Lower leg skin (tissue), 3 donors: ENCODE measurements at regions not wholly inside any gene's neighbourhood (a gene's known extent, or its start where the extent isn't known, plus 50 kb on each side); places are given as distances from the start of the nearest gene placed in this dataset.

ENCODE experiments used
- CTCF ChIP-seq, 3 donors: fragments of 450-650 bp; IDR thresholded peaks; one replicate each; pipeline ENCODE4 v1.5.1; 2016; ENCODE audit warnings: antibody characterized with exemption in 3 of 3, mild to moderate bottlenecking in 3 of 3, moderate library complexity in 2 of 3
- POLR2A ChIP-seq, 2 donors: fragments of 450-650 bp; IDR thresholded peaks; one replicate each; pipeline ENCODE4 v1.6.1; 2016 to 2017; ENCODE audit warnings: antibody characterized with exemption in 2 of 2, mild to moderate bottlenecking in 1 of 2, moderate library complexity in 1 of 2

DNA sequence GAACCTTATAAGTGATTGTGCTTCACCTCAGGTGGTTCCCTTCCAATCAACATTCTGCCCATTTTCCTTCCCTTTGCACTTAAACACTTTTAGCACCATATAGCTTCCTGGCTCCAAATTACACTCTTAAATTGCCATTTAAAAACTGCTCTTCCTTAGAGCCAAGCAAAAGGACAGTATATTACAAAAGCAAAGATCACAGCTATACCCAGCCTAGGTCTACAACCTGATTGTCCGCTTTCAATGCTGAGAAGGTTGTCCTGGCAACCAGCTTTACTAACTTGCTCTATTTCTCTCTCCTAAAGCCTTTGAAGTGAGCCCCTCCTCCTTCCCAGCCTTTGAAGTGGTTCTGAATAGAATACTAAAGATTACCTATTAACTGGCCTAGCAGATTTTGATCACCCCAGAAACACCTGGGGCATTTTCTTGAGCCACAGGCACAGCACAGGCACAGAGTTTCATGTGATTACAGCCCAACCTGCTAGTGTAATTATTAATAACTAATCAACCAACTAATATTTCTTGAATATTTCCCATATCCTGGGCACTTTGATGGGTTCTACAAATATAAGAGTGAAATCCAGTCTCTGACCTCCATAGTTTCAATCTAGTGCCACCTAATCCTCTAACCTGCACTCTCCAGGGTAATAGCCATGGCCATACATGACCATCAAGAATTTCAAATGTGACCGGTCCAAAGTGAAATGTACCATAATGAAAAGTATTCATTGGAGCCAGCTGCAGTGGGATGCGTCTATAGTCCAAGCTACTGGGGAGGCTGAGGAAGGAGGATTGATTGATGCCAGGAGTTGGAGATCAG lies 63.6 kb upstream of the TRIM24 start:
- TF ChIP-seq CTCF (IDR thresholded peaks at IDR 0.05) (no peak), POLR2A (IDR thresholded peaks at IDR 0.05) (no peak)
